ENCODE measurements at regions not wholly inside any gene's neighbourhood (a gene's known extent, or its start where the extent isn't known, plus 50 kb on each side); places are given as distances from the start of the nearest gene placed in this dataset.

DNA sequence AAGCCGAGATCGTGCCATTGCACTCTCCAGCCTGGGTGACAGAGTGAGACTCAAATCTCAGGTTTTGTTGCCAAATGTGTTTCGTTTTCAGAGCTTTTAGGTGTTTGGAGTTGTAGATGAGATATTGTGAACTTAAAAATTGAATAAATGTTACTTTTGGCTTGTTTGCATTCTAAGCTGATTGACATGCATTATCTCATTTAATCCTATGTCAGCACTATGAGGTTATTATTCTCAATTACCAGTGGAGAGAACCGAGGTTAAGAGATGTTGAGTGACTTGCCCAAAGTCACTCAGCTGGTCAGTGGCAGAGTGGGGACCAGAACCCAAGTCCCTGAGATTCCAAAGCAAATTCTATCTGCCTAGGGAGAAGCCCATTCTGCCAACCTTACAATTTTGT, 72.6 kb upstream of the PIM1 start:
- no peak for DNase-seq (ENCODE audit: low read depth, low spot score)
- ChIA-PET CTCF (interaction anchor here (1.0 kb wide), 1 partner anchor 12 kb away, joined by 3 read pairs; no protein-coding TSS in a partner anchor), POLR2A (no interaction called here)
- H3K4me3 ChIP-seq (ENCODE audit: low read depth, low read length) = no peak overlapping the region
- TF ChIP-seq, protein P1, sequence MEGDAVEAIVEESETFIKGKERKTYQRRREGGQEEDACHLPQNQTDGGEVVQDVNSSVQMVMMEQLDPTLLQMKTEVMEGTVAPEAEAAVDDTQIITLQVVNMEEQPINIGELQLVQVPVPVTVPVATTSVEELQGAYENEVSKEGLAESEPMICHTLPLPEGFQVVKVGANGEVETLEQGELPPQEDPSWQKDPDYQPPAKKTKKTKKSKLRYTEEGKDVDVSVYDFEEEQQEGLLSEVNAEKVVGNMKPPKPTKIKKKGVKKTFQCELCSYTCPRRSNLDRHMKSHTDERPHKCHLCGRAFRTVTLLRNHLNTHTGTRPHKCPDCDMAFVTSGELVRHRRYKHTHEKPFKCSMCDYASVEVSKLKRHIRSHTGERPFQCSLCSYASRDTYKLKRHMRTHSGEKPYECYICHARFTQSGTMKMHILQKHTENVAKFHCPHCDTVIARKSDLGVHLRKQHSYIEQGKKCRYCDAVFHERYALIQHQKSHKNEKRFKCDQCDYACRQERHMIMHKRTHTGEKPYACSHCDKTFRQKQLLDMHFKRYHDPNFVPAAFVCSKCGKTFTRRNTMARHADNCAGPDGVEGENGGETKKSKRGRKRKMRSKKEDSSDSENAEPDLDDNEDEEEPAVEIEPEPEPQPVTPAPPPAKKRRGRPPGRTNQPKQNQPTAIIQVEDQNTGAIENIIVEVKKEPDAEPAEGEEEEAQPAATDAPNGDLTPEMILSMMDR (IDR thresholded peaks at IDR 0.05; ENCODE audit: insufficient read depth, low read length, missing control alignments) = no peak

DNA sequence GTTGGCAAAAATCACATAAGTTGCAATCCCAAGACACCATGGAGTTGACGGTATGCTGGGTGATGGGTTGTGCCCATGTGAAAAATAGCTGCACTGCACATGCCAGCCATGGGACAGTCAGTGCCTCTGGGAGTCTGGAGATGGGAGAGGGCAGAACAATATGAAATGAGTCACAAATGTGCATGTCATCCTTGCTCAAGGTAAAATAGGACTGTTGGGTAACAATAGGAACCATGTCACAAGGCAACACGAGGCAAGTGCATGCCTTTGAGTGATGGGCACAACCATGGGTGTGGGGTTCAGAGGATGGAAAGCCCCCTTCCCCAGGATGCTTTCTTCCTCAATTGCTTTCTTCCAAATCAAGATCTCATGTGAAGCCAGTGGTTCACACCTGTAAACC, 70.5 kb upstream of the PIM1 start:
- CTCF ChIA-PET = no interaction called here
- POLR2A ChIA-PET = no interaction called here
- TF ChIP-seq, protein P1 (IDR thresholded peaks at IDR 0.05; ENCODE audit: insufficient read depth, low read length, missing control alignments) = no peak
- no peak for DNase-seq (ENCODE audit: low read depth, low spot score)
- H3K4me3 ChIP-seq (ENCODE audit: low read depth, low read length) = no peak overlapping the region

GRCh38 chr6:37100745-37101144, 69.2 kb upstream of the PIM1 start:
- ChIA-PET POLR2A (no interaction called here), CTCF (no interaction called here)
- no peak overlapping the region for H3K4me3 ChIP-seq (ENCODE audit: low read depth, low read length)
- no peak for DNase-seq (ENCODE audit: low read depth, low spot score)
- TF ChIP-seq, protein P1 (IDR thresholded peaks at IDR 0.05; ENCODE audit: insufficient read depth, low read length, missing control alignments) = no peak

GRCh38 chr6:37101991-37102298, 68.0 kb upstream of the PIM1 start:
- peak overlapping the region; percentile 46 for H3K4me3 ChIP-seq (ENCODE audit: low read depth, low read length)
- TF ChIP-seq, protein P1 (IDR thresholded peaks at IDR 0.05; ENCODE audit: insufficient read depth, low read length, missing control alignments) = no peak
- POLR2A ChIA-PET = interaction anchor here (1.0 to 1.7 kb wide), 3 partner anchors 11 to 69 kb away, joined by 5 to 7 read pairs (median 6); no protein-coding TSS in a partner anchor
- no peak for DNase-seq (ENCODE audit: low read depth, low spot score)
- CTCF ChIA-PET = interaction anchor here (0.9 to 2.5 kb wide), 4 partner anchors 12 to 71 kb away, joined by 3 to 12 read pairs (median 5); no protein-coding TSS in a partner anchor

GRCh38 chr6:37102299-37103168, 67.4 kb upstream of the PIM1 start:
- TF ChIP-seq, protein P1 (IDR thresholded peaks at IDR 0.05; ENCODE audit: insufficient read depth, low read length, missing control alignments) = no peak
- peak; percentile 49 for DNase-seq (ENCODE audit: low read depth, low spot score)
- POLR2A ChIA-PET = interaction anchor here (0.7 to 1.7 kb wide), 5 partner anchors 11 to 81 kb away, joined by 3 to 7 read pairs (median 5); no protein-coding TSS in a partner anchor
- H3K4me3 ChIP-seq (ENCODE audit: low read depth, low read length) = peak overlapping the region; percentile 46
- CTCF ChIA-PET = interaction anchor here (0.9 to 2.5 kb wide), 4 partner anchors 11 to 70 kb away, joined by 3 to 12 read pairs (median 5); no protein-coding TSS in a partner anchor
